Neural cell (in vitro differentiated cells): ENCODE measurements at regions not wholly inside any gene's neighbourhood (a gene's known extent, or its start where the extent isn't known, plus 50 kb on each side); places are given as distances from the start of the nearest gene placed in this dataset.

Source experiments
- H2AFZ ChIP-seq: fragments of 200-600, 300-800 bp; sonication (generic), shearing (Covaris generic); 2 replicates; pipeline ENCODE4 v1.6.0; 2014; ENCODE audit warnings: low read depth, mild to moderate bottlenecking, antibody characterized with exemption, low read length, moderate library complexity
- H3F3A ChIP-seq: fragments of 200-600 bp; shearing (Covaris generic); 2 replicates; pipeline ENCODE4 v1.6.1; 2016; ENCODE audit warnings: mild to moderate bottlenecking, moderate library complexity, mixed read lengths, antibody characterized with exemption, low read length; ENCODE audit not compliant: insufficient read depth, poor library complexity, severe bottlenecking
- H3K27ac ChIP-seq: fragments of 200-600, 300-800 bp; sonication (generic), shearing (Covaris generic); 2 replicates; pipeline ENCODE4 v1.5.1; 2014; ENCODE audit warnings: mild to moderate bottlenecking, low read length, moderate library complexity
- H3K27me3 ChIP-seq: fragments of 300-800, 200-600 bp; sonication (generic), shearing (Covaris generic); 2 replicates; pipeline ENCODE4 v1.6.0; 2014; ENCODE audit warnings: mild to moderate bottlenecking, low read depth, low read length, moderate library complexity; ENCODE audit not compliant: insufficient read depth
- H3K36me3 ChIP-seq: fragments of 300-800, 200-600 bp; sonication (generic), shearing (Covaris generic); 2 replicates; pipeline ENCODE4 v1.5.1; 2014; ENCODE audit warnings: mild to moderate bottlenecking, antibody characterized with exemption, low read length, moderate library complexity; ENCODE audit not compliant: insufficient read depth
- H3K4me2 ChIP-seq: fragments of 300-800, 200-600 bp; sonication (generic), shearing (Covaris generic); 2 replicates; pipeline ENCODE4 v1.6.0; 2014; ENCODE audit warnings: mild to moderate bottlenecking, low read length
- H3K4me3 ChIP-seq: fragments of 300-800, 200-600 bp; sonication (generic), shearing (Covaris generic); 2 replicates; pipeline ENCODE4 v1.5.1; 2014; ENCODE audit warnings: mild to moderate bottlenecking, low read length, moderate library complexity
- H3K79me2 ChIP-seq: fragments of 200-600 bp; shearing (Covaris generic); replicated peaks from 2 replicates; pipeline ENCODE4 v1.6.0; 2014; ENCODE audit warnings: mild to moderate bottlenecking, low read length, moderate library complexity; ENCODE audit not compliant: insufficient read depth
- H3K9ac ChIP-seq: fragments of 300-800, 200-600 bp; sonication (generic), shearing (Covaris generic); 2 replicates; pipeline ENCODE4 v1.6.1; 2016; ENCODE audit warnings: mild to moderate bottlenecking, low read length, mixed read lengths
- H3K9me2 ChIP-seq: fragments of 200-600 bp; shearing (Covaris generic); 2 replicates; pipeline ENCODE4 v1.6.1; 2016; ENCODE audit warnings: mild to moderate bottlenecking, low read length, mixed read lengths; ENCODE audit not compliant: insufficient read depth
- H3K9me3 ChIP-seq: fragments of 200-600, 300-800 bp; sonication (generic), shearing (Covaris generic); 2 replicates; pipeline ENCODE4 v1.6.1; 2016; ENCODE audit warnings: mild to moderate bottlenecking, mixed run types, low read length, moderate library complexity, mixed read lengths
- H4K20me1 ChIP-seq: fragments of 200-600 bp; shearing (Covaris generic); 2 replicates; pipeline ENCODE4 v1.6.1; 2016; ENCODE audit warnings: mild to moderate bottlenecking, mixed run types; ENCODE audit not compliant: insufficient read depth
- EP300 ChIP-seq: fragments of 450-650 bp; conservative IDR thresholded peaks from 2 replicates; pipeline ENCODE4 v1.6.1; 2014; ENCODE audit warnings: antibody characterized with exemption, mild to moderate bottlenecking, moderate library complexity; ENCODE audit not compliant: poor library complexity, severe bottlenecking
- EZH2 ChIP-seq: fragments of 200-600, 300-800 bp; shearing (Covaris generic), sonication (generic); IDR thresholded peaks from 2 replicates; pipeline ENCODE4 v1.6.1; 2014; ENCODE audit warnings: antibody characterized with exemption, low read length, borderline replicate concordance, mild to moderate bottlenecking; ENCODE audit not compliant: insufficient read depth, poor library complexity, severe bottlenecking
- MXI1 ChIP-seq: fragments of 450-650 bp; conservative IDR thresholded peaks from 2 replicates; pipeline ENCODE4 v1.6.1; 2014; ENCODE audit warnings: antibody characterized with exemption, mild to moderate bottlenecking; ENCODE audit not compliant: poor library complexity, severe bottlenecking
- POLR2AphosphoS5 ChIP-seq: IDR thresholded peaks from 2 replicates; pipeline ENCODE4 v1.6.1; 2012
- RAD21 ChIP-seq: fragments of 450-650 bp; conservative IDR thresholded peaks from 2 replicates; pipeline ENCODE4 v1.6.1; 2014; ENCODE audit warnings: antibody characterized with exemption, mild to moderate bottlenecking, moderate library complexity
- SMC3 ChIP-seq: fragments of 450-650 bp; conservative IDR thresholded peaks from 2 replicates; pipeline ENCODE4 v1.6.1; 2014; ENCODE audit warnings: antibody characterized with exemption, mild to moderate bottlenecking, moderate library complexity; ENCODE audit not compliant: poor library complexity
- TAF1 ChIP-seq: IDR thresholded peaks from 2 replicates; pipeline ENCODE4 v1.6.1; 2012; ENCODE audit warnings: low read depth
- TF ChIP-seq, protein P1 (sequence below): IDR thresholded peaks from 2 replicates; pipeline ENCODE4 v1.6.1; 2012; ENCODE audit warnings: borderline replicate concordance
- TF ChIP-seq, protein P2 (sequence below): fragments of 450-650 bp; IDR thresholded peaks from 2 replicates; pipeline ENCODE4 v1.5.1; 2014; ENCODE audit warnings: antibody characterized with exemption, mild to moderate bottlenecking, moderate library complexity; ENCODE audit not compliant: poor library complexity, severe bottlenecking

DNA sequence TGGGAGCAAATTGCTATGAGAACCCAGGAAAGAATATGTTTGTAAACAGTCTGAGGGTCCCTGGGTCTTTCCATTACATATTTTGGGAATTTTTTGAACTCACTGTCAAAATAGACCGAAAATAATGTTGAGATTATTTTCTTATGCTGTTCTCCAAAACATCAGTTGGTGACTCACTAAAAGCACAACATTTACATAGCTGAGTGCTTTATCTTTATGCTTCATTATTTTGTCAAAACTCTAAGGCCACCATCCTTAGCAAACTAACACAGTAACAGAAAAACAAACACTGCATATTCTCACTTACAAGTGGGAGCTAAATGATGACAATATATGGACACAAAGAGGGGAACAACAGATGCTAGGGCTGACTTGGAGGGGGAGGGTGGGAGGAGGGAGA is 459.3 kb downstream of the ADGRL2 start:
- TF ChIP-seq RAD21 (no peak), EZH2 (no peak), MXI1 (no peak), EP300 (no peak), SMC3 (no peak), POLR2AphosphoS5 (no peak), TAF1 (no peak)
- TF ChIP-seq, protein P1, sequence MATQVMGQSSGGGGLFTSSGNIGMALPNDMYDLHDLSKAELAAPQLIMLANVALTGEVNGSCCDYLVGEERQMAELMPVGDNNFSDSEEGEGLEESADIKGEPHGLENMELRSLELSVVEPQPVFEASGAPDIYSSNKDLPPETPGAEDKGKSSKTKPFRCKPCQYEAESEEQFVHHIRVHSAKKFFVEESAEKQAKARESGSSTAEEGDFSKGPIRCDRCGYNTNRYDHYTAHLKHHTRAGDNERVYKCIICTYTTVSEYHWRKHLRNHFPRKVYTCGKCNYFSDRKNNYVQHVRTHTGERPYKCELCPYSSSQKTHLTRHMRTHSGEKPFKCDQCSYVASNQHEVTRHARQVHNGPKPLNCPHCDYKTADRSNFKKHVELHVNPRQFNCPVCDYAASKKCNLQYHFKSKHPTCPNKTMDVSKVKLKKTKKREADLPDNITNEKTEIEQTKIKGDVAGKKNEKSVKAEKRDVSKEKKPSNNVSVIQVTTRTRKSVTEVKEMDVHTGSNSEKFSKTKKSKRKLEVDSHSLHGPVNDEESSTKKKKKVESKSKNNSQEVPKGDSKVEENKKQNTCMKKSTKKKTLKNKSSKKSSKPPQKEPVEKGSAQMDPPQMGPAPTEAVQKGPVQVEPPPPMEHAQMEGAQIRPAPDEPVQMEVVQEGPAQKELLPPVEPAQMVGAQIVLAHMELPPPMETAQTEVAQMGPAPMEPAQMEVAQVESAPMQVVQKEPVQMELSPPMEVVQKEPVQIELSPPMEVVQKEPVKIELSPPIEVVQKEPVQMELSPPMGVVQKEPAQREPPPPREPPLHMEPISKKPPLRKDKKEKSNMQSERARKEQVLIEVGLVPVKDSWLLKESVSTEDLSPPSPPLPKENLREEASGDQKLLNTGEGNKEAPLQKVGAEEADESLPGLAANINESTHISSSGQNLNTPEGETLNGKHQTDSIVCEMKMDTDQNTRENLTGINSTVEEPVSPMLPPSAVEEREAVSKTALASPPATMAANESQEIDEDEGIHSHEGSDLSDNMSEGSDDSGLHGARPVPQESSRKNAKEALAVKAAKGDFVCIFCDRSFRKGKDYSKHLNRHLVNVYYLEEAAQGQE = no peak
- TF ChIP-seq, protein P2, sequence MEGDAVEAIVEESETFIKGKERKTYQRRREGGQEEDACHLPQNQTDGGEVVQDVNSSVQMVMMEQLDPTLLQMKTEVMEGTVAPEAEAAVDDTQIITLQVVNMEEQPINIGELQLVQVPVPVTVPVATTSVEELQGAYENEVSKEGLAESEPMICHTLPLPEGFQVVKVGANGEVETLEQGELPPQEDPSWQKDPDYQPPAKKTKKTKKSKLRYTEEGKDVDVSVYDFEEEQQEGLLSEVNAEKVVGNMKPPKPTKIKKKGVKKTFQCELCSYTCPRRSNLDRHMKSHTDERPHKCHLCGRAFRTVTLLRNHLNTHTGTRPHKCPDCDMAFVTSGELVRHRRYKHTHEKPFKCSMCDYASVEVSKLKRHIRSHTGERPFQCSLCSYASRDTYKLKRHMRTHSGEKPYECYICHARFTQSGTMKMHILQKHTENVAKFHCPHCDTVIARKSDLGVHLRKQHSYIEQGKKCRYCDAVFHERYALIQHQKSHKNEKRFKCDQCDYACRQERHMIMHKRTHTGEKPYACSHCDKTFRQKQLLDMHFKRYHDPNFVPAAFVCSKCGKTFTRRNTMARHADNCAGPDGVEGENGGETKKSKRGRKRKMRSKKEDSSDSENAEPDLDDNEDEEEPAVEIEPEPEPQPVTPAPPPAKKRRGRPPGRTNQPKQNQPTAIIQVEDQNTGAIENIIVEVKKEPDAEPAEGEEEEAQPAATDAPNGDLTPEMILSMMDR = no peak
- H3K4me3 ChIP-seq = no peak overlapping the region

DNA sequence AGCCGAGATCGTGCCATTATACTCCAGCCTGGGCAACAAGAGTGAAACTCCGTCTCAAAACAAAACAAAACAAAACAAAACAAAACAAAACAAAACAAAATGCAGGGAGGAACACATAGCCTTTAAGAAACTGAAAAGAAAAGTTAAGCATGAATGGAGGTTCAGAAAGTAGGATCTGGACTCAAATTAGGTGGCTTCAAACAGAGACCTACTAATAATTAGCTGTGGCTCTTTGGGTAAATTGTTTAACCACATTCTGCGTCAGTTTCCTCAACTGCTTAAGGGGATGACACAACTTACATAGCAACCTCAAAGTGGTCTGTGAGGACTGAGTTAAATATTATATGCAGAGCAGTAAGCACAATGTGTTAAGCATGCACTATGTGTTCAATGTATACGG is 458.2 kb downstream of the ADGRL2 start:
- Histone ChIP-seq H3K79me2 (no peaks in the 10 kb centered on the region), H3K27me3 (no peaks in the 10 kb centered on the region), H2AFZ (no peak overlapping the region), H3K4me2 (no peak overlapping the region), H3K27ac (no peak overlapping the region), H3K36me3 (no peaks in the 10 kb centered on the region), H3K9me2 (no peaks in the 10 kb centered on the region), H3K9me3 (no peaks in the 10 kb centered on the region), H3F3A (no peaks in the 10 kb centered on the region), H3K9ac (no peak overlapping the region), H3K4me3 (no peak overlapping the region), H4K20me1 (no peaks in the 10 kb centered on the region)
- TF ChIP-seq SMC3 (no peak), MXI1 (no peak)

More for the DNA sequence above, 459.3 kb downstream of the ADGRL2 start:
- Histone ChIP-seq H3K9me2 (no peaks in the 10 kb centered on the region), H3K36me3 (no peaks in the 10 kb centered on the region), H3K27me3 (no peaks in the 10 kb centered on the region), H3K4me2 (no peak overlapping the region), H2AFZ (no peak overlapping the region), H3K9ac (no peak overlapping the region), H3K9me3 (no peaks in the 10 kb centered on the region), H3K27ac (no peak overlapping the region), H3K79me2 (no peaks in the 10 kb centered on the region), H3F3A (no peaks in the 10 kb centered on the region), H4K20me1 (no peaks in the 10 kb centered on the region)

DNA sequence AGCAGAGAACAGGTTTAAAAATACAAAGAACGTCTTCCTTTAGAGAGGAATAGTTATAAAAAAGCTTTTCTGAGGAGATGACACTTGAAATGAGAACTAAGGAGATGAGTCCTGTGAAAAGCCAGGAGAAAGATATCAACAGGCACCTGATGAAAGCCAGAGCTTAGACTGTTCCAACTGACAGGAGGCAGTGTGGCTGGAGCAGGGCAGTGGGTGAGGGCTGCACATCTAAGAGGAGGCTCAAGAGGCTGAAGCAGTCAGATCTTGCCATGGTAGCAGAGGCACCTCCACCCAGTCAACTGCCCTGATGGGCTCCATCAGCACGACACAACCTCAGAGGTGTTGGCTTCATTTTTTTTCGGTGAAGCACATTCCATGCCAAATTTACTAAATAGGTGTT is 445.3 kb downstream of the ADGRL2 start:
- Histone ChIP-seq H2AFZ (no peak overlapping the region), H3K9ac (no peak overlapping the region), H4K20me1 (no peaks in the 10 kb centered on the region), H3K9me2 (no peaks in the 10 kb centered on the region), H3K36me3 (no peaks in the 10 kb centered on the region), H3K4me3 (no peak overlapping the region), H3K4me2 (no peak overlapping the region), H3K27ac (no peak overlapping the region), H3K9me3 (no peaks in the 10 kb centered on the region), H3K27me3 (no peaks in the 10 kb centered on the region), H3F3A (no peaks in the 10 kb centered on the region), H3K79me2 (no peaks in the 10 kb centered on the region)
- TF ChIP-seq POLR2AphosphoS5 (no peak), EZH2 (no peak), EP300 (no peak), TAF1 (no peak), MXI1 (no peak), RAD21 (no peak), SMC3 (no peak)
- TF ChIP-seq, protein P1 = no peak
- TF ChIP-seq, protein P2 = no peak
